Adrenal gland (tissue), 5 donors: ENCODE measurements at regions not wholly inside any gene's neighbourhood (a gene's known extent, or its start where the extent isn't known, plus 50 kb on each side); places are given as distances from the start of the nearest gene placed in this dataset.

Experiments used
- POLR2A ChIP-seq, 2 donors: fragments of 450-650 bp; IDR thresholded peaks; one replicate each; pipeline ENCODE4 v1.6.1; 2017; ENCODE audit warnings: antibody characterized with exemption in 2 of 2, mild to moderate bottlenecking in 2 of 2, moderate library complexity in 1 of 2
- TF ChIP-seq, protein P1 (sequence below), 6 experiments: fragments of 450-650 bp in 4 of 6; fragments of 200-600 bp in 2 of 6; sonication (generic) in 1 of 6; IDR thresholded peaks; 1 replicate in 5 of 6; 2 replicates in 1 of 6; pipeline versions ENCODE4 v1.5.1 to v1.8.0; 2016 to 2021; ENCODE audit warnings: antibody characterized with exemption in 6 of 6, mild to moderate bottlenecking in 2 of 6, moderate library complexity in 1 of 6
- donor health status: DM: no; HTN: no; CAD: no.

DNA sequence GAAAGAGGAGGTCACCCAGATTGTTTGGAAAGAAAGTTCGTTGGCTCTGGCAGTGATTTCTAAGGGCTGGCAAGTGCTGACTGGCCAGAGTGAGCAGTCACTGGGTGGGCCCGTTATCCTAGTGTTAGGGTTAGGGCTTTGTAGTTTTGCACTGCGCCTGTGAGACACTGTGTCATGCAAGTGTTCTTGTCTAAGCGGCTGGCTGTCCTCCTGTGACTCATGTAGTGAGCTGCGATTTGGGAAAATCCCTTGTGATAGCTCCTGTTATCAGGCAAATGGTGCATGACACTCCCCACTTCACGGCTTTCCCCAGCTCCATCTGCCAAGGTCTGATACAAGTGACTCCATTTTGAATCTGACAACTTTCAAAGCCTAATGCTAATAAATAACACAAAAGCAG, 526.0 kb upstream of the ADAMTS16 start:
- TF ChIP-seq, protein P1, sequence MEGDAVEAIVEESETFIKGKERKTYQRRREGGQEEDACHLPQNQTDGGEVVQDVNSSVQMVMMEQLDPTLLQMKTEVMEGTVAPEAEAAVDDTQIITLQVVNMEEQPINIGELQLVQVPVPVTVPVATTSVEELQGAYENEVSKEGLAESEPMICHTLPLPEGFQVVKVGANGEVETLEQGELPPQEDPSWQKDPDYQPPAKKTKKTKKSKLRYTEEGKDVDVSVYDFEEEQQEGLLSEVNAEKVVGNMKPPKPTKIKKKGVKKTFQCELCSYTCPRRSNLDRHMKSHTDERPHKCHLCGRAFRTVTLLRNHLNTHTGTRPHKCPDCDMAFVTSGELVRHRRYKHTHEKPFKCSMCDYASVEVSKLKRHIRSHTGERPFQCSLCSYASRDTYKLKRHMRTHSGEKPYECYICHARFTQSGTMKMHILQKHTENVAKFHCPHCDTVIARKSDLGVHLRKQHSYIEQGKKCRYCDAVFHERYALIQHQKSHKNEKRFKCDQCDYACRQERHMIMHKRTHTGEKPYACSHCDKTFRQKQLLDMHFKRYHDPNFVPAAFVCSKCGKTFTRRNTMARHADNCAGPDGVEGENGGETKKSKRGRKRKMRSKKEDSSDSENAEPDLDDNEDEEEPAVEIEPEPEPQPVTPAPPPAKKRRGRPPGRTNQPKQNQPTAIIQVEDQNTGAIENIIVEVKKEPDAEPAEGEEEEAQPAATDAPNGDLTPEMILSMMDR (IDR thresholded peaks at IDR 0.05) = no peak
- TF ChIP-seq POLR2A (IDR thresholded peaks at IDR 0.05) = no peak
